Stimulated activated CD4-positive, alpha-beta T cell treated with anti-CD3 and anti-CD28 coated beads, Interleukin-4, amount 100 ng/mL, for 48 hours (primary cell): ENCODE measurements at regions not wholly inside any gene's neighbourhood (a gene's known extent, or its start where the extent isn't known, plus 50 kb on each side); places are given as distances from the start of the nearest gene placed in this dataset.

Source experiments
- DNase-seq, 2 donors: peaks; one replicate each; pipeline ENCODE4 v3.0.0-alpha.2; 2020; ENCODE audit warnings: low read depth in 2 of 2

GRCh38 chr3:135792858-135793475 lies 172.6 kb upstream of the PPP2R3A start:
- no peak for DNase-seq

GRCh38 chr3:135800071-135800549 lies 165.4 kb upstream of the PPP2R3A start:
- DNase-seq = no peak

- DNase-seq = no peak
These were observed 164.5 kb upstream of the PPP2R3A start for GRCh38 chr3:135801018-135801417.

GRCh38 chr3:135802171-135802570 lies 163.4 kb upstream of the PPP2R3A start:
- DNase-seq = no peak

- DNase-seq = no peak
These were observed 162.4 kb upstream of the PPP2R3A start for GRCh38 chr3:135803028-135803692.

- no peak for DNase-seq
These were observed 159.8 kb upstream of the PPP2R3A start for GRCh38 chr3:135805752-135806151.

GRCh38 chr3:135806317-135806716 lies 159.2 kb upstream of the PPP2R3A start:
- no peak for DNase-seq

GRCh38 chr3:135807879-135808278 lies 157.6 kb upstream of the PPP2R3A start:
- DNase-seq = no peak

GRCh38 chr3:135809021-135809634 lies 156.4 kb upstream of the PPP2R3A start:
- no peak for DNase-seq

- DNase-seq = no peak
These were observed 153.9 kb upstream of the PPP2R3A start for GRCh38 chr3:135811651-135812050.

GRCh38 chr3:135812057-135812456 lies 153.5 kb upstream of the PPP2R3A start:
- no peak for DNase-seq

GRCh38 chr3:135834465-135834864 lies 131.1 kb upstream of the PPP2R3A start:
- DNase-seq = no peak

GRCh38 chr3:135837977-135838631 lies 127.4 kb upstream of the PPP2R3A start:
- no peak for DNase-seq

- no peak for DNase-seq
These were observed 125.1 kb upstream of the PPP2R3A start for GRCh38 chr3:135840436-135840835.

GRCh38 chr3:135844386-135844785 lies 121.1 kb upstream of the PPP2R3A start:
- DNase-seq = no peak

- no peak for DNase-seq
These were observed 117.5 kb upstream of the PPP2R3A start for GRCh38 chr3:135848051-135848450.

GRCh38 chr3:135849827-135850226 lies 115.7 kb upstream of the PPP2R3A start:
- DNase-seq = no peak

- DNase-seq = no peak
These were observed 114.1 kb upstream of the PPP2R3A start for GRCh38 chr3:135851201-135852081.

- DNase-seq = no peak
These were observed 111.5 kb upstream of the PPP2R3A start for GRCh38 chr3:135853981-135854380.

- DNase-seq = no peak
These were observed 104.8 kb upstream of the PPP2R3A start for GRCh38 chr3:135860761-135861160.

- no peak for DNase-seq
These were observed 103.2 kb upstream of the PPP2R3A start for GRCh38 chr3:135862361-135862760.

GRCh38 chr3:135864060-135864459 lies 101.5 kb upstream of the PPP2R3A start:
- no peak for DNase-seq
